Stimulated activated CD8-positive, alpha-beta memory T cell treated with anti-CD3 and anti-CD28 coated beads, Interleukin-15, amount 100 ng/mL, for 48 hours (primary cell): ENCODE measurements at regions not wholly inside any gene's neighbourhood (a gene's known extent, or its start where the extent isn't known, plus 50 kb on each side); places are given as distances from the start of the nearest gene placed in this dataset.
A peak's percentile ranks its signal among the peaks of the same experiment; 100 is the strongest.
"Not testable (repeated sequence)": the region's sequence is repeated elsewhere in the genome, so short reads cannot be mapped to it uniquely, and the experiment has no call there.

Experiments used
- DNase-seq, 2 donors: peaks; one replicate each; pipeline ENCODE4 v3.0.0-alpha.2; 2020; ENCODE audit warnings: low read depth in 2 of 2

GRCh38 chr9:21533597-21533996, 51.5 kb upstream of the IFNE start:
- no peak for DNase-seq

GRCh38 chr9:21535396-21535795, 53.3 kb upstream of the IFNE start:
- no peak for DNase-seq

- no peak for DNase-seq
Measured at GRCh38 chr9:21542787-21543186, 60.7 kb upstream of the IFNE start.

DNA sequence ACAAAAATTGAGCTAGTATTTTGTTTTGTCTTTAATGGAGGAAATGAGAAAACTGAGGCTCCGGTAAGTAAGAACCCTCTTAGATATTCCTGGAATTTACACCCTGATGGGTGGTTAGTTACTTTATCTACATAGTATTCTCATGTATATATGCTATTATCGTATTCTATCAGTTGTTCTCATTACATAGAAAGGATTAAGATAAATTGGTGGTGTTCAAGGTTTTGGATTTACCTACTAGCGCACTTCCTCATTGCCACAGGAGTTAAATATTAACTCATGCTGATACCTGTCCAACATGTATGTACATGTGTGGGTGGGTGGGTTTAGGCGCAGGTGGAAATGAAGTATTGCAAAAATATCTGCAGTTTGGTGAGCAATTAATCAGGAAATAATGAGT, 61.1 kb upstream of the IFNE start:
- no peak for DNase-seq

GRCh38 chr9:21543816-21544215, 61.7 kb upstream of the IFNE start:
- DNase-seq: not testable (repeated sequence)

- no peak for DNase-seq
Measured at GRCh38 chr9:21546949-21547348, 64.8 kb upstream of the IFNE start.

DNA sequence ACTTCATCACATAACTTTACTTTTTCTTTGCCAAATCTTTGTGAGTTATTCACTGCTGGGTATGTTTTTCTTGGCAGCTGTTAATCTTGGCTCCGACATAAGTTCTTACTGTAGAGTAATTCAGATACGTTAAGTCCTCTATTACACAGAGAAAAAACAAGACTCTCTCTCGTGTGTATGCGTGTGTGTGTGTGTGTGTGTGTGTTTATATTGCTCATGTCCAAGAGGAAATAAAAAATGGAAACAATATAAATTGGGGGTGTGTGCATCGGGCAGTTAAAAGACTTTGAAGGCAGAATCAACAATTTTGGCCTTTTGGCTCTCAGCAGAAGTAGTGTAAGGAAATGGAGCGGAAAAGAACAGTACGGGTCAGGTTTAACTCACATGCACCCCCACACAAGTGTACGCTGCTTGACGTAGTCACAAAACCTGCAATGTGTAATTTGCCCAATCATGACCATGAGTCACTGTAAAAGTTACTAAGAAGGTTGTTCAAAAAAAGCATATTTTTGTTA, 67.2 kb upstream of the IFNE start:
- no peak for DNase-seq

DNA sequence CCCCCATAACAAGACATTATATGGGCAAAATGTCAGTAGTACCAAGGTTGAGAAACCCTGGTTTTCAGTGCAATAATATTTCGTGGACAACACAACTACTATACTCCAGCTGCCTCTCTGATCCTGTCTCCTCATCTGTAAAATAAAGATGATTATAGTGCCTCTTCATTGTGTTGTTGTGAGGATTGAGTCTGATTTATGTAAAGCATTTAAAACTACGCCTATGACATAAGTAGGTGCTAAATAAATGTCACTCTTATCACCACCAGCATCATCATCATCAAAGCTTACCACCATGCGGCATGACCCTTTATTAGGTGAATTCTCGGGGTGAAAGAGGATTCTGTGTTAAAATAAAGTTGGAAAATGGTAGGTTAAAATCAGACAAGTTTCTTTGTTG, 67.8 kb upstream of the IFNE start:
- no peak for DNase-seq

DNA sequence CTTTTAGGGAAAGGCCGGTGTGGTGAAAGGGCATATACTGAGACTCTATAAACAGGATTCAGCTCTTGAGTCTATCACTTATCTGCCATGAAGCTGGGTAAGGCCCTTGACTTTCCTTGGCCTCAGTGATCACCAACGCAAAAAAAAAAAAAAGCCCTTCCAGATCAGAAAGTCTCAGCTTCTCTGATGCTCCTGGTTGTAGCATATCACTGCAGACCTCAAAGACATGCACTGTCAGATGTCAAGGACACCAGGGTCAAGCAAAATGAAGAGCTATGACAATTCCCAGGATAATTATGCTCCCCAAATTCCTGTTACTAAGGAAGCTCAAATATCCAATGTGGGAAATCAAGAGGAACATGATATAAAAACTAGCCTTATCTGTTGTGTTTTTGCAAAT, 68.3 kb upstream of the IFNE start:
- no peak for DNase-seq

- DNase-seq: no peak
Measured at GRCh38 chr9:21551401-21551800, 69.3 kb upstream of the IFNE start.

GRCh38 chr9:21552244-21553170, 70.4 kb upstream of the IFNE start:
- DNase-seq: no peak

DNA sequence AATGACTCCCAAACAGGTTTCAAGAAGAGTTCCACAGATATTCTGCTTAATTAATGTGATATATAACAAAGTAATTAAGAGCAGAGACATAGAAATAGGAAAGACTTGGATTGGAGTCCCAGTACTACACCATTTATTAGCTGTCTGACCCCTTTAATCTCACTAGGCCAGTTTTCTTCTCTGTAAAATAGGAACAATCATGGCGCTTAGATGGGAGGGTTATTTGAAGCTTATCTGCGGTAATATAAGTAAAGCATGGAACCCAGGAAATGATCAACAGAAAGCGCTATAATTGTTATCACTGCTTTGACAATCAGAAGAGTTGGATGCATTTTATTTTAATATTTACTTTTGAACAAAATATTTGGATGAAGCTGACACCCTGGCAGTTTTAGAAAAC, 71.3 kb upstream of the IFNE start:
- no peak for DNase-seq

DNA sequence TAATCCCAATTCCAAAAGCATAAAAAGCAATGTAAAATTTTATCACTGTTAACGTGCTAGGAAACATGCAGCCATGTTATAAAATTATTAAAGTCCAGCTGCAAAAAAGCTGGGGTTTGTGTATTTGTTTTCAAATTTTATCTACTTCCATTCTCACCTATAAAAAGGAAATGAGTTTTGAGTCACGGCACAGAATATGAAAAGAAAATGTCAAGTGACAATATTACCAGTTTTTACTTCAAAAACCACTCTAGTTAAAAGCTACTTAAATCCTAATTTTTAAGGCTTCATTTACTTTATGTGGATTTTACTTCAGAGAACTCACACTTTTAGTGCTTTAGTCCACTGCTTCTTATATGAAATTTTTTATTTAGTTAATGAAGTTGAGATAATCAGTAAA, 72.7 kb upstream of the IFNE start:
- no peak for DNase-seq

GRCh38 chr9:21555911-21556310, 73.8 kb upstream of the IFNE start:
- DNase-seq: no peak

DNA sequence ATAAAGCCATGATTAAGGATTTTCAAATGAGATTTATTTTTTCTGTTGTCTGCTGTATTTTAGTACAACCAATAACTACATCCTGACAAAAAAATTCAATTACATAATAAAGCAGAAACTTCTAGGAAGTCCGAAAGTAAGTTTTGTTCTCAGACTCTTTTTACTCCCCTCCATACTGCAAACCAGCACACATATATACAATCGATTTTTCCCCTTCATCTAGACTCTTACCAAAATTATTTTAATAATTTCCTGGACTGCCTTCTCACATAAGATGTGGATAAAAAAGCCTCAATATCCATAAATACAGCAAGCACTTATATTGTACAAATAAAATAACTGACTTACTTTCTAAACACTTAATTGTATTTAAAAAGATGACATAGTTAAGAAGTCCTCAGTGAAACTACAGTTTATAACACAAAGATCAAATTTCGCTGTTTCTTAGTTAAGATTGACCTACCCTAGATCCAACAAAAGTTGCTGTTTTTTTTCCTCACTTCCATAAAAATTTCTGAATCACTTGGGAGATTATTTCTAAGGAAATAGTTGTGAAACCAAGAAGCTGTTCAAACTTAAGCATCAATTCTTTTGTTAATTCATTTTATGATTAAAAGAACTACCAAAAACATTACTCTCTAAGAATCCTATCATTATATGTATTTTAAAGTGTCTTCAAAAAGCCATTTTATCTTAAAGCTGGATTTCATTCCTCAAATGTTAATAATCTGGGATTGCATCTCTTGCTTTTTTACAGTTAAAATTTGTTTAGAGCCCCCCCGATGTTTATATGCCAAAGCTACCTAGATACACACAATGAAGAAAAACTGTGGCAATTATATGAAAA, 74.7 kb upstream of the IFNE start:
- DNase-seq: no peak

DNA sequence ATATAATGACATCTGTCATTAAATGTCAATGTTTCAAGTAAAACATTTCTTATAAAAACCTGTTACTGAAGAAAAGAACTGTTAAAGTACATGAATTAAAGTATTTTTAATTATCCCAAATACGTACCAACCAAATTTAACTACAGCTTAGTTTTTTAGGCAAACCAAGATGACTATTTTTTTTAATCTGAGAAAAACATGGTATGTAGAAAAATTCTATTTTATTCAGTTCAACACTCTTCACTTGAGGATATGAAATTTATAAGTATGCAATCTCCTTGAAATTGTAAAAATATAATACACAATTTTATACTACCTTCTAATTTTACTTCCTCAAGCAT, 75.3 kb upstream of the IFNE start:
- no peak for DNase-seq

DNA sequence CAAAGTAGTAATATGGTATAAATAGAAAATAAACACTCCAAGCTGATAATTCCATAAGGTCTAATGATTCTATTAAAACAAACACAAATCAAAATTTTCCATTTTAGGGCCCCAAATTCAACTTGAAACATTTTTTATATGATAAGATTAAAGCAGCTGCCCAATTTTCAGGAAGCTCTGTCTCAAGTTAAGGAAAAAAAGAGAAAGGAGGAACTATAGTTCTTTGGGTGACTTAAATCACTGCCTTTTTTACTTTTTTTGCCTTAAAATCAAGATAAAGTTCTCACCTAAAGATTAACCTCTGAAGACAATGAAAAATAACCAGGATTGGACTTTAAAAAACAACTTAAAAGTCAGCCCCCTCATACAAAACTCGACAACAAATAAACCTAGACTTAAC, 76.0 kb upstream of the IFNE start:
- DNase-seq: no peak

DNA sequence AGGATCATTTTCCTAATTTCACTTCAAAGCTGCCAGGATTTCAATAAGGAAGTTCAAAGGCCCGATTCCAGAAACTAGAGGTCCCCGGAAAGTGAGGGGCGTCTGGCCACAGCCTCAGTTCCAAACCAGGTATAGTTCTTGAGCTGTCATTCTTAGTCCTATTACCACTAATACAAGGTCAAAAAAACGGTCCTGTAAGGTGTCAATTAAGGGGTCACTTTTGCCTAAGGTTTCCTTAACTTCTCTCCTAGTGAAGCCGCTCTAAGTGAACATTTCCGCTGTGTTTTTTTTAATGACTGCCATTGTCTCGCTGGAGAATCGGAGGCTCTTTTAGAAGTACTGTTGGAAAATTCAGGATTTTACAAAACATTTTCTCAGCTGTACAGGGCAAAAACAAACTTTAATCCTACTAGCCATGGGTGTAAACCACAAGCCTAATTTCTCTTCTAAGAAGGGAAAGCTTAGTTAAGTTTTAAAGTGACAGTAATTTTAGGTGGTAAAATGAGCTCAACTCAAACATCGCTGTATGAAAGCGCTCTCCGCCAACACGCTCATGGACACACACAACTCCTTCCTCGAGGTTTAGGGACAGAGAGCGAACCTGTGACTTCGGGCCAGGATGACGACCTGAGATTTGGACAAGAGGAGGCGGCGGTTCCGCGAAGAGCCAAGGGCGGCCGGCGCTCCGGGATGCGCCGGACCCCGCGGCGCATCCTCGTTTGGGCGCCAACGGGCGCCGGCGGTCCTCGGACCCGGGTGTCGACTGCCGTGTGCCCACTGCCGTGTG, 76.7 kb upstream of the IFNE start:
- no peak for DNase-seq

- peak in 1 of 2 donors; percentile 14 for DNase-seq
Measured at GRCh38 chr9:21559402-21560280, 77.5 kb upstream of the IFNE start.

DNA sequence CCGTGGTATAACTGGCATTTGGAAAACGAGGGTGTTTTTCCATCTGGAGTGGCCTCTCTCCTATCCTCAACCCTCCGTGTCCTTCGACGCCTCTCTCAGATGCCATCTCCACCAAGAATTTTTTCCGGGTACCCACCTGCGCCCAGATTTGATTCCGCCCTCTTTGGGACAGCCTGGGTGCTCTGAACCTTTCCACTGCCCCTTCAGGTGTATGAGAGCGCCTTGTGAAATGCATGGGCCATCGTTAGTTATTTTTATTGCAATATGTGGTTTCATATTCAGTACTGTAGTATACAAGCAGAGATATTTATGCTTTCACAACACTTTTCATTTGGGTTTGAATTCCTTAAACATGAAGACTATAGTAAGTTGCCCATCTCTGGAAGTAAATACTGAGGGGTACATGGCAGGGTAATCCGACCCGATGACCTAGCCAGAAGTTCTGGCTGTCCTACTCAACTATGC, 78.2 kb upstream of the IFNE start:
- no peak for DNase-seq

DNA sequence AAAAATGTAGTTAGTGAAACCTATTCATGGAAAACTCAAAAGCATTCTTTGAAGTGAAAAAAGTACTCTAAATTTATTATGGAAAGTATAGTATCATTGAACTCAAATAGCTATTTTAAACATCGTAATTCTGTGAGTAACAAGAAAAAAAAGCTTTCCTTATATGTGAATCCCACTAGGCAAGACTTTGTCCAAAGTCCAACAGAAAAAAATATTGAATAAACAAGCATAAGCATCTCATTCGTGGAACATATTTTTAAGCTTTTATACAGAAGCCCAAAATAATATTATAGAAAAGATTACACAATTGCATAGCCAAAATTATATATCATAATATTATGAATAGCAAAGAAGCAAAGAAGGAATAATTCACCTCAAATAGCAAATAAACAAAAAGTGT, 79.4 kb upstream of the IFNE start:
- no peak for DNase-seq
